ENCODE measurements at regions not wholly inside any gene's neighbourhood (a gene's known extent, or its start where the extent isn't known, plus 50 kb on each side); places are given as distances from the start of the nearest gene placed in this dataset.

- TF ChIP-seq REST (IDR thresholded peaks at IDR 0.05) (no peak), BCL3 (IDR thresholded peaks at IDR 0.05) (no peak), CHD4 (IDR thresholded peaks at IDR 0.05; ENCODE audit: borderline replicate concordance) (no peak), TP53 (CRISPR knock-in tag; IDR thresholded peaks at IDR 0.05) (no peak)
Measured at GRCh38 chr3:72176537-72177041, 391.6 kb upstream of the PROK2 start (continued).

GRCh38 chr3:72175296-72175858 is 390.4 kb upstream of the PROK2 start:
- Histone ChIP-seq H3K4me2 (no peak overlapping the region), H3K9me3 (no peaks in the 10 kb centered on the region), H3K27ac (no peak overlapping the region), H3K4me1 (no peaks in the 10 kb centered on the region), H3K4me3 (no peak overlapping the region)
- DNase-seq (ENCODE audit: low read depth in 1 of 2, low spot score in 1 of 2) (no peak), ATAC-seq (no peak), FAIRE-seq (no peak)
- CTCF ChIA-PET, result interaction anchor here (1.1 kb wide), 1 partner anchor 9 kb away, joined by 3 read pairs; no protein-coding TSS in a partner anchor
- TF ChIP-seq MAZ (IDR thresholded peaks at IDR 0.05; ENCODE audit: borderline replicate concordance, low read depth, low read length) (no peak), SMC3 (IDR thresholded peaks at IDR 0.05) (no peak), CBX2 (IDR thresholded peaks at IDR 0.05; ENCODE audit: borderline replicate concordance, low read depth) (no peak), ZFP36 (IDR thresholded peaks at IDR 0.05; ENCODE audit: borderline replicate concordance, partially characterized antibody) (no peak), ZSCAN20 (CRISPR knock-in tag; IDR thresholded peaks at IDR 0.05) (no peak), MAX (IDR thresholded peaks at IDR 0.05) (no peak), JUN (IDR thresholded peaks at IDR 0.05) (no peak), NPAS2 (CRISPR knock-in tag; IDR thresholded peaks at IDR 0.05; ENCODE audit: borderline replicate concordance) (no peak), ZC3H11A (IDR thresholded peaks at IDR 0.05) (no peak), BCL3 (IDR thresholded peaks at IDR 0.05) (no peak), RARB (CRISPR knock-in tag; IDR thresholded peaks at IDR 0.05) (no peak), FOXS1 (CRISPR knock-in tag; IDR thresholded peaks at IDR 0.05) (no peak)
- POLR2A ChIA-PET, result no interaction called here
- WGBS (ENCODE audit: missing lambda C conversion rate), result 45% methylated on average over 6 of the region's 6 CpGs

GRCh38 chr3:72174890-72175289 is 389.9 kb upstream of the PROK2 start:
- Histone ChIP-seq H3K4me2 (no peak overlapping the region), H3K27ac (no peak overlapping the region), H3K4me3 (no peak overlapping the region), H3K9me3 (no peaks in the 10 kb centered on the region), H3K4me1 (no peaks in the 10 kb centered on the region)
- ATAC-seq (no peak), DNase-seq (ENCODE audit: low read depth in 1 of 2, low spot score in 1 of 2) (no peak), FAIRE-seq (no peak)
- POLR2A ChIA-PET, result no interaction called here
- TF ChIP-seq SMC3 (IDR thresholded peaks at IDR 0.05) (no peak), RAD21 (conservative IDR thresholded peaks at IDR 0.05 in 1 of 2, IDR thresholded peaks at IDR 0.05 in 1 of 2) (no peak), ESRRA (IDR thresholded peaks at IDR 0.05; ENCODE audit: borderline replicate concordance, low read length) (no peak), PHF8 (IDR thresholded peaks at IDR 0.05; ENCODE audit: borderline replicate concordance, low read depth) (no peak), MAX (IDR thresholded peaks at IDR 0.05) (no peak), HES2 (IDR thresholded peaks at IDR 0.05) (no peak), KDM1A (IDR thresholded peaks at IDR 0.05; ENCODE audit: low read depth) (no peak), ZNF302 (CRISPR knock-in tag; IDR thresholded peaks at IDR 0.05) (no peak), RARB (CRISPR knock-in tag; IDR thresholded peaks at IDR 0.05) (no peak), HDAC2 (IDR thresholded peaks at IDR 0.05) (no peak), REST (IDR thresholded peaks at IDR 0.05) (no peak)
- CTCF ChIA-PET, result interaction anchor here (1.1 kb wide), 1 partner anchor 9 kb away, joined by 3 read pairs; no protein-coding TSS in a partner anchor
- 45% methylated on average over 5 of the region's 5 CpGs for WGBS (ENCODE audit: missing lambda C conversion rate)
